OCI-LY1 (cell line): ENCODE measurements at regions not wholly inside any gene's neighbourhood (a gene's known extent, or its start where the extent isn't known, plus 50 kb on each side); places are given as distances from the start of the nearest gene placed in this dataset.

Experiments
- CTCF ChIP-seq: fragments of 200-600 bp; sonication (generic), shearing (Covaris generic); IDR thresholded peaks from 2 replicates; pipeline ENCODE4 v1.5.1; 2017; ENCODE audit warnings: mild to moderate bottlenecking, antibody characterized with exemption, low read length, moderate library complexity, mixed read lengths
- EZH2 ChIP-seq: fragments of 200-600 bp; sonication (generic), shearing (Covaris generic); IDR thresholded peaks from 2 replicates; pipeline ENCODE4 v1.8.0; 2017; ENCODE audit warnings: borderline replicate concordance, mixed run types, mild to moderate bottlenecking, antibody characterized with exemption, low read length, moderate library complexity, mixed read lengths

- TF ChIP-seq CTCF (no peak), EZH2 (no peak)
Measured at GRCh38 chr4:148787831-148788477, 345.7 kb upstream of the NR3C2 start.
